ENCODE measurements at regions not wholly inside any gene's neighbourhood (a gene's known extent, or its start where the extent isn't known, plus 50 kb on each side); places are given as distances from the start of the nearest gene placed in this dataset.

DNA sequence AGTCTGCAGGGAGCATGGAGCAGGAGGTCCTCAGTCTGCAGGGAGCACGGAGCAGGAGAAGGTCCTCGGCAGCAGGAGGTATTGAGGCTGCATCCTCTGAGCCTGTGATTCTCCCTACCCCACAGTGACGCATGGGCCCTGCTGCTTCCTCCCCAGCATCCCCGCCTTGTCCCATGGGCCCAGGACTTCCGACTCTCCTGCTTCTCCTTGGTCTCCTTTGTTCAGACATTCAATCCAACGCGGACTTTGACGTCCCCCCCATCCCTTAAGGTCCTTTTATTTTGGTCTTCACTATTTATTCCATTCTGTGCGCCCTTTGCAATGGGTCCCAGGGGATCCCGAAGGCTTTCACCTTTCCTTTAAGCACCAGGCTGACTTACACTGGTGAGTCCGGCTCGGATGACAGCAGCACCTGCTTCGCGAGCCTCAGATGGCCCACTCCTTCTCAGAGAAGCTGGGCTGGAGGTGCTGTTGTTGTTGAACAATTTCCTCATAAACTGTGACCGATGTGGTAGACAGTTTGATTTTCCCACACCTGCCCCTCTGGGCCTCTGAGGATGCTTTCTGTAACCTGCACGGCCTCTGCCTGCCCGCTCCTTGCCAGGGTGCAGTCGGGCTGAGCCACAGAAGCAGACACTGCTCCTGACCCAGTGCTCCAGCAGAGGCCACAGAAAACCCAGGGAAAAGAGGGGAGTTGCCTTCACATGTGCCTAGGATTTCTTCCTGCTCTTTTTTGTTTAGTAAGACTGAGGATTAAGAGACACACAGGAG, 407.2 kb upstream of the SHH start:
- no peak for DNase-seq

DNA sequence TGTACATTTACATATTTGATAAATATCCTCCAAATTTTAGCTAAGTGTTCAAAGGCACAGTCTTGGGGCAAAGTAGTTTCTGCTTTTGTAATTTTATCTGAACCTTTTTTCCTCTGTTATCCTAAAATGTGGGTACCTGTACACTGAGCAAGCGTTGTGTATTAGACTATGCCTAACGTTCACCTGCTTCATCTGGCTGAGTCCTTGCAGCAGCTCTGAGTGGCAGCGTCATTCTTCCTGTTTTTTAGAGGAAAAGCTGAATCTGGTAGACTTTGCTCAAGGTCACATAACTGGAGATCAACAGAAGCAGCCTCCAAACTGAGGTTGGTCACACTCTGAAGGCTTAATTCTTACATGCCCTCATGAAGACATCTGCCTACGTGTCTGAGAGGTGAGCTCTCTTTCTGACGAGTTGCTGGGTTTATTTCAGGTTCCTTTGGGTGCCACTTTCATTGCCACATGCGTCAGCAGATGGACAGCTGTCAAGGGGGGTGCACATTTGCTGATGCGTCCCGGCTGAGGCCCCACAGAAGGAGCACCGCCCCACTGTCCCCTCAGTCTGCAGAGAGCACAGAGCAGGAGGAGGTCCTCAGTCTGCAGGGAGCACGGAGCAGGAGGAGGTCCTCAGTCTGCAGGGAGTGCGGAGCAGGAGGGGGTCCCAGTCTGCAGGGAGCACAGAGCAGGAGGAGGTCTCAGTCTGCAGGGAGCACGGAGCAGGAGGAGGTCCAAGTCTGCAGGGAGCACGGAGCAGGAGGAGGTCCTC, 406.5 kb upstream of the SHH start:
- DNase-seq: no peak

DNA sequence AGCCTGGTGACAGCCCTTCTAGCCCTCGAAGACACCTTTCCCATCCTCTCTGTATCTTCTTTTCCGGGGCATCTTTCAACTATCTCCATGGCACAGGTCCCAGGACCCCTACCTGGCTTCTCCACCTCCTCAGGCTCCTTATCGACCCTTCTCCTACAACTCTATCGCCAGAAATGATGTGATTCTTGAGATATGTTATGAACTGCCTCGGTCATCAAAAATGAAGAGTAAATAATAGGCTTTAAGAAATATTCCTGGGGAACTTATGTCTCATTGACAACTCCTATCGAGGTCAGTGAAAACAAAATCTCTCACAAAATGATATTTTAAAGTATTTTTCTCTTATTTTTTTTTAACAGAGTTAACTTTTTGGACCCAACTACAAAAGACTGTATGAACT, 405.5 kb upstream of the SHH start:
- no peak for DNase-seq

DNA sequence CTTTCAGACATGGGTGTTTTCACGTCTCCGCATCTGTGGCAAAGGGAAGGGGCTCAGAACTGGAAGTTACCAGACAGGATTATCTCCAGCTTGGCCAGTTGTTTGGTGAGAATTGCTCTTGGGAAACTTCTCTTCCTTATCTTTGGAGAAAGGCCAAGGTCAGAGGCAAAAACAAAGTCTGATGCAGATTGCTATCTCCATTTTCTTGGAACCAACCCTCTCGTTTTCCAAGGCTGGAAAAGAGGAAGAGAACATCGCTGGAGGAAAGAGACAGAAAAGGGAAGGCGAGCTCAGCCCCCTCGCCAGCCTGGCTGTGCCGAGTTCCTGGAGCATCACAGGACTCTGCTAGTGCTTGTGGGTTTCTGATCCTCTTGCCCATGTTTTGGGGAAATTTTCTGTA, 396.8 kb upstream of the SHH start:
- no peak for DNase-seq

DNA sequence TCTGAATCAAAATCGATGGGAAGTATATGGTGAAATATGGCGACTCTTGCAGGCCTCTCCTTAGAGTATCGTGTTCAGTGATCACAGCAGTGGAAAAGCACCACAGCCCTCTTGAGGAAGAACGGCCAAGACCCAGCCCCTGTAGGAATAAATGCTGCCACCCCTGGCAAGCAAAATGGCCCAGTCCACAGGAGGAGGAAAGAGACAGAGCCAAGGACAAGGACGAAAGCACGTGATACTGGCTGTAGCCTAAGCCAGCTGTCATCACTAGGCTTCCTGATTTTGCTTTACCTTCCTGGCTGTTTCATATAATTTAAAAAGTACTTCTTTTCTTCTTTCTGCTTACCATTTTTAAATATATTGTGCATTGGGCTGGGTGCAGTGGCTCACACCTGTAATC, 395.0 kb upstream of the SHH start:
- no peak for DNase-seq

DNA sequence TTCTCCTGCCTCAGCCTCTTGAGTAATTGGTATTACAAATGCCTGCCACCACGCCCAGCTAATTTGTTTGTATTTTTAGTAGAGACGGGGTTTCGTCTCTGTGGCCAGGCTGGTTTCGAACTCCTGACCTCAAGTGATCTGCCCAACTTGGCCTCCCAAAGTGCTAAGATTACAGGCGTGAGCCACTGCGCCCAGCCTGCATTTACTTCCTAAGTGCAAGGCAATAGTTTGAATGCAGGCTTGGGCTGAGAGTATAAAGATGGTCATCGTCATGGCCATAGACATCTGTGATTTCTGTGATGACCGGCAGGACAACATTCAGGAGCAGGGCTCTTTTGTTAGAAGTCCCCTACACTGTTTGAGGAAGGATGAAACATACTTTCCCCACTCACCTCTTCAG, 393.9 kb upstream of the SHH start:
- DNase-seq: no peak

DNA sequence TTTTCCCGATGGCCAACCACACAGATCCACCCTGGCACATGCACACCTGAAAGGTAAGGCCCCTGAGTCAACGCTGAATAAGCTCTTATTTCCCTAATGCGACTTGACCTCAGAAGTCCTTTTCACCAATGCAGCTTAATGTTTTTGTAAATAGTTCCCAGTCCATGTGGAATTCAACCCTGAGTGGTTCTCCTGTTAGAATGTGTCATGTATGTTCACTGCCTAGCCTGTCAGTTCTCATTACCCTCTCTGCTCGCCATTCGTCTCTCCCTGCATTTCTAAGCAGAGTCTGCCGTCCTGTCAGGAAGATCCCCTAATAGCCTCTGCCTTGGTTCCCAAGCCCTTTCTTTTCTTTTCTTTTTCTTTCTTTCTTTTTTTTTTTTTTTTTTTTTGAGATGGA, 392.6 kb upstream of the SHH start:
- DNase-seq: no peak

DNA sequence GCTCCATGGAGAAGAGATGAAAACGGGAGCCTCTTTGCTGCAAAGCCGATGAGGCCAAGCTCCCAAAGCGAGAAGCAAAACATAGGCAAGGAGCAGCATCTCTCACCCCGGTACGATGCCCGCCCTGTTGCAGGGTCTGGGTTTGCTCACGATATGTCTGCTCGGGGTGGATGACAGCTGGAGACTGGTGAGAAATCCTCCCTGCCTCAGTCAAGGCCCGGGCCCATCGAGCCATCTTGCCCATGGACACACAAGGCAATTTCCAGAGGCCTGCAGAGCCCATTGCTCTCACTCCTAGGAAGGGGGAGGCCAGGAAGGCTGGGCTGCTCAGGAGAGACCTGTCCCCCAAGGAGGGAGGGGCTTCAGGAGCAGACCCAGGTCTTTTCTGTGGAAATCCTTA, 391.7 kb upstream of the SHH start:
- no peak for DNase-seq

DNA sequence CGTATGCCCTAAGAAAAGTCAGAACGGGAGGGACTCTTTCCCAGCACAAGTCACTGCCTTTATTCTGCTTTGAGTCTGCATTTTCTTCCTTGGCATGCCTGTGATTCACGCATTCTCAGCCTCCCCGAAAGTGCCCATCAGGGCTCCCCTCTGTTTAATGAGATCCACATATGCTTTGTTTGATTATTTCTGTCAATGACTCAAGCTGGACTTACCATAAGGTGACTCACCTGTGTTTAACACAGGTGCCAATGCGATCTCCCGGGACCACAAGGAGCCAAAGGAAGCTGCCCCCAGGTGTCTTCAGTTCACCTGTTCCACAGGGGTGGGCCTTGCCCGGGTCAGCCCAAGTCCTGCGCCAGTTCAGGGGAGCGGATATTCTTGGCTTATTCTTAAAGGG, 386.0 kb upstream of the SHH start:
- no peak for DNase-seq

DNA sequence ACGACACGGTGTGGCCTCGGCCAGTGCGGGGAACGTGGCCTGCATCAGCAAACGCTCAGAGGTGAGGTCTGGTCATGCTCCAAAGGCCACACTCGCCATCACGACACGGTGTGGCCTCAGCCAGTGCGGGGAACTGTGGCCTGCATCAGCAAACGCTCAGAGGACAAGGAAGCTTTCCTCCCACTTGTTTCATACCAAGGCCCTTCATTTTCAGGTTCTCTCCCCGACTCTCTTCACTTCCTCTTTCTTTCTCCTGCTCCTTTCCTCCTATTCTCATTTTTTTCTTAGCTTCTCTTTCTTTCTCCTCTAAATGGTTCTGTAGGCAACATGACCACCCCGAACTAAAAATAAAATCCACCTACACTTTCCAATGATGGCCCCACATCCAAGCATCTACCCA, 384.4 kb upstream of the SHH start:
- DNase-seq: no peak

DNA sequence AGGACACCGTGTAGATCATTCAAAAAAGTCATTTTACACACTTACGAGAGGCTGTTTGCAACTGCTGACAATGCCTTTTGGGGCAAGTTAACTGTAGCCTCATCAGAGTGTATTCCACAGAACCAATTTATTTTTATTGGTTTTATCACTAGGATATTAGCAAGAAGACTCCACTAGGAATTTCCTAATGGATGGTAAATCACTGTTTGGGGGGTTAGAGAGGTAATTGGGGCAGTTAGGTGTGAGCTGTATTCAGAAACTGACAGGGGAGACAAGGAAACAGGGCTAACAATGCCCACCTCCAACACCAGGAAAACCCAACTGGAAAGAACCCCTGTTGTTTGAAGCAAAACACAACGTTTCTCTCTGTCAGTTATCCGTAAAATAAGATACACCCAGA, 383.0 kb upstream of the SHH start:
- DNase-seq: no peak

DNA sequence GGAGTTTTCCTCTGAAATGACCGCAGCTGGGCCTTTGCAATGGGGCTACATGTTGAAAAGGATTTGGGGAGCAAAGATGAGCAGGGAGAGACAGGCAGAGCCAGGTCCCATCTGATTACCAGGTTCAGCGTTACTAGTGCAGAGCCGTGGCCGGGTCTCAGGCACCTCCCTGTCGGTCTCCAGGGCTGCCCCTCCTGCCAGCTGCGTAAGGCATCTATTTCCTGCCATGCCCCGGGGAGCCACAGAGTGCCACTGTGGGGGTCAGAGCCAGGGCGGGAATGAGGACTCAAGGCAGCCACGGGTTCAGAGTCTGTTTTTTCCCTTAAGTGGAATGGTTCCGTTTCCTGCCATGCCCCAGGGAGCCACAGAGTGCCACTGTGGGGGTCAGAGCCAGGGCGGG, 382.6 kb upstream of the SHH start:
- DNase-seq: no peak

DNA sequence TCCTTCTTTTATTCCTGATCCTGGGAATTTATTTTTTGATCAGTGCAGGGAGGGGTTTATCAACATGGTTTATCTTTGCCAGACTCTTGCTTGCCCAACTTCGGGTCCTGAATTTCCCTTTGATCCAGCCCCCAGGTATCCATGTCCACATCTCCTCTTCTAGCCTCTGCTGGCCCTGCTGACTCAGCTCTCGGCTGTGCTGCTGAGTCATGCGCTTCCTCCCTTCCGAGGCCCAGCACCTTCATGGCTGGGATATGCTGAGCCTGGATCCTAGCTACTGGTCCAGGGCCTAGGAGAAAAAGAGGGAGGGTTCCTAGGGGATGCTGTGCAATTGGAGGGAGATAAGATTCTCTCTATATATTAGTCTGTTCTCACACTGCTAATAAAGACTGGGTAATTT, 380.7 kb upstream of the SHH start:
- no peak for DNase-seq

DNA sequence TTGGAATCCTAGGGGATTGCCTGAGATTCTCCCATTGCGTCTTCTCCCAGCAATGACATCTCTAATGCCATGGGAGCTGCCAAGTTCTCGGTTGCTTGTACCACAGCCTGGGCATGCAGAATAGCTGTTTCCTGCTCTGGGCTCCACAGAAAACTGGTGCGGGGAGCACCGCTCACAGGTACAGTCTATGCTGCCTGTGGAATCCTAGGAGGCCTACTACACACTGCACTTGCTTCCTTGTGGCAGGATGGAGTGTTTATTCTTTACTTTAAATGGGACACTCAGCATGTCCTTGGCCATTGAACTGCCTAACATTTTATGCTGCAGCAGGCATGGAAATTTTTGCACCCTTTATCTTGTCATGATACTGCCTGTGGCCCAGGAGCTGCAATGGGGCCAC, 378.8 kb upstream of the SHH start:
- DNase-seq: no peak

DNA sequence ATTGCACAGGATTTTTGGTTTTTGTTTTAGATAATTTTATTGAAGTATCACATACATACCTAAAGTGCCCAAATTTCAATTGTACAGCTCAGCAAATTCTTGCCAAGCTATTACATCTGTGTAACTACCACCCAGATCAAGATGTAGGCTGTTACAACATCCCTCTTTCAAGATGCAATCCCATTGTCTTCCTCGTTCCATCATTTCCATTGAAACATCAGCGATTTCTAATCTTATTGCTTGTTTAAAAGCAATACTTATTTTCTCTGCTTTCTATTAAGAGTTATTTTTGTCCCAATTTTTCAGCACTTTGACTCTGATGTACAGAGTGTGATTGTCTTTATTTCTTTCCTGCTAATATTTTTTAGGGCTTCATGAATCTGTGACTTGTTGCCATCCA, 372.8 kb upstream of the SHH start:
- DNase-seq: no peak

DNA sequence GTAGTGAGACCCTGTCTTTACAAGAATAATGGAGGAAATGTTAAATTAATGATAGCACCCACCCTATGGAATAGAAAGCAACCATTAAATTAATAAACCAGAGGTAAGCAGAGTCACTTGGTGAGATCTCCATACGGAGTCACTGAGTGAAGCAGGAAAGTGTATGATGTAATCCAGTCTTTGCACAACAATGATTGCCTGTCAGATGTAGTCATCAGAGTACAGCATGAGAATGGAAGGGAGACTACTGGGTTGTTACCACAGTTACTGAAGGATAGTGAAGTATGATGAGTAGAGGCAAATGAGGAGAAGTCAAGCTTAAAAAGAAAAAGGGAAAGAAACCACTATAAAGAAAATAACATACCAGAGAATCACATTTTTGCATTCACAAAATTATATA, 371.9 kb upstream of the SHH start:
- no peak for DNase-seq

DNA sequence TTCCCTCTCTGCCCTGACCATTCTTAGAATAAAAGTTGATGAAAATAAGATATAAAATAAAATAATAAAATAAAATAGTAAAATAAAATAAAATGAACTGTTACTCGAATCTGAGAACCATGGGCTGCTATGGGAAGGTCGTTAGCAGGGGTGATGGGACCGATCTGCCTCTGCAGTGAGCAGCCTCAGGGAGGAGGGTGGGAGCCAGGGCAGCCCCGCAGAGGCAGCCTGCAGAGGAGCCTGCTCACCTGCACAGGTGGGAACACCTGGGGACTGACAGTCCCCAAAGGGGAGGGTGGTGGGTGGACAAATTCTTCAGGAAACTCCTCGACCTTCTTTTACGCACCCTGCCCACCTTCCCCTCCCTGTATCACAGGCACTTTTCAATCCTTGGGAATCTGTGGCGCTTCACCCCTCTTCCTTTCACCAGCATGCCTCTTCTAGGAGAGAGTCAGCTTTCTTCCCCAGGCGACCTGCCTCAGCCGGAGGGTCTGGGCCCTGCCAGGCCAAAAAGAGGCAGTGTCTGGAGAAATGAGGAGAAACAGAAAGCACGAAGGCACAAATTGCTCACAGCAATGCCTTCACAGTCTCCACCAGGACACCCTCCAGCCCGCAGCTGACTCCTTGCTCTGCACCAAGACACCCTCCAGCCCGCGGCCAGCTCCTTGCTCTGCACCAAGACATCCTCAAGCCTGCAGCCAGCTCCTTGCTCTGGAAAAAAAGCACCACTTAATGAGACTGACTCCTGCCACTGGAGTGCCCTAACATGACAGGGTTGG, 368.4 kb upstream of the SHH start:
- DNase-seq: no peak

DNA sequence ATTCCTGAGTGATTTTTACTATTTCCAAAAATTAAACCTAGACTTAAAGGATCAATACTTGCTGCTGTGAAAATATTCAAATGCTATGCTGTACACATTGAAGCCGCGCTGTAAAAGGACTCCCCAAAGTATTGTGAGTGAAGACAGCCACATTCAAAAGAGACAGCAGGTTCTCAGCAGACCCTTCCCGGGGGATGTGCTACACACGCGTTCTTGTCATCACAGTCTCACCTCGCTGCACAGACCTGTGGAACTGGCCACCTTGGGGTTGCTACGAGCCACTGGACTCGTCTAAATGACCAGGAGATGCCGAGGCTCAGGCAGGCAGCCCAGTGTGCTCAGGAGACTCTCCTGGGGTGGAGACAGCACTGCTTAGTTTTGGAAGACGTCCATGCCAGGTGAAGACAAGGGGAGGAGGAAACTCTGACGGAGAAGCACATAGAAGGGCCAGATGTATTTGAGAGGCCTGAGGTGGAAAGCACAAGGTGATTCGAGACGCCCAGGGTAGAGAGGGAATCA, 367.7 kb upstream of the SHH start:
- DNase-seq: no peak

DNA sequence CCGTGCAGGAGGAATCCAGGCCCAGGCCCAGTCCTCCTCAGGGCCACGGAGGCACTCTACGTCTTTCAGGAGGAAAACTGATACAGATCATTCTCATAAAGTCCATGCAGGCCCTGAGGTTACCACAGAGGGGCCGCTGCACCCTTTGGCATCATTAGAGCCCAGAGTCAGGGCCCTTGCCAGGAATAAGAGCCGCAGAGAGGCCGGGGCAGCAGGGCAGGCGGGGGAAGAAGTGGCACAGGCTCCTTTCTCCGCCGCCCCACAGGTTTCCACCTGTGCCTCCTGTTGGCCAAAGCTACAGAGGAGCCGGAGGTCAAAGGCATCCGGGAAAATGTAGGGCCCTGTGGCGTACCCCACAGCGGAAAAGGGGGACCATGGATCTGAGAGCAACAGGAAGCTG, 366.6 kb upstream of the SHH start:
- DNase-seq: no peak

DNA sequence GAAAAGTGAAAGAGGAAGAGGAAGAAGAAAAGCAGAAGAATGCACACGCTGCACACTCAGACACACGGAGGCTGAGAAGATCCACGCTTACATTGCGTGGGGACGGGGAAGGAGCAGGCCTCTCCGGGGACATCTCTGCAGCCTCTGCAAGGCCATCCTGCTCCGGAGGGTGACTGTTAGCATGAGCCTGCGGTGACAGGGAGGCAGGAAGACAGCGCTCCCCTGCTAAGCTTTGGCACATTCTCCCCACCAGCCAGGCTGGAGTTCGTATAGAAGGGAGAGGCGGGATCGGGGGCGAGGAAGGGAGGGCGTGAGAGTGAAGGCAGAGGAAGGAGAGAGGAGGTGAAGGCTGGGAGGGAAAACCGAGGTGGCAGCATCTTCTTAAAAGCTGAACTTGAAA, 366.0 kb upstream of the SHH start:
- DNase-seq: no peak

DNA sequence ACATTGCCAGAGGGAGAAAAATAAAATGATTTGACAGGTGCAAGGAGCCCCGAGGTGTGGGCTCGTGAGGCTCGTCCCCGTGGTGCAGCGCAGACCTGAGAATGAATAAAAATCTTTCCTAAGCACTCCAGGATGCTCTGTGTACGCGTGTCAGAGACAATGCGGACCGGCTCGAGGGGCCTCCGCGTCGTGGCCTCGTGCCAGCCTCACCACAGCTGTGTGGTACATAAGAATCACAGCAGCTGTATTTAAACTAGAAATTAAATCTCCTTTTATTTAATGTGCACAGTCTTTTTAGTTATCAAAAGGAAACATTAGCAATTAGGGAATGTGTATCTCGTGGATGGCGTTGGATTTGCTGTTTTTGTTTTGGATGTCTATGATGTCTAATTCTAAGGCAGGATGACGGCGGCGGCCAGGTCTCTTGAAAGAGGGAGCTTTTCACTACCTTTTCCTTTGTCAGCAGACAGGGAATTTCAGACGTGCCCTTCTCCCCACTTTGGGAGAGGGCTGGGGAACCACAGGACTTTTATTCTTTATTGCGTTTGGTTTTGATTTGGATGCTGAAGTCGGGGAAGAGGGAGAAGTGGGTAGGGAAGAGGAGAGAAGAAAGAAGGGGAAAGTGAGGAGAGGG, 365.3 kb upstream of the SHH start:
- no peak for DNase-seq

DNA sequence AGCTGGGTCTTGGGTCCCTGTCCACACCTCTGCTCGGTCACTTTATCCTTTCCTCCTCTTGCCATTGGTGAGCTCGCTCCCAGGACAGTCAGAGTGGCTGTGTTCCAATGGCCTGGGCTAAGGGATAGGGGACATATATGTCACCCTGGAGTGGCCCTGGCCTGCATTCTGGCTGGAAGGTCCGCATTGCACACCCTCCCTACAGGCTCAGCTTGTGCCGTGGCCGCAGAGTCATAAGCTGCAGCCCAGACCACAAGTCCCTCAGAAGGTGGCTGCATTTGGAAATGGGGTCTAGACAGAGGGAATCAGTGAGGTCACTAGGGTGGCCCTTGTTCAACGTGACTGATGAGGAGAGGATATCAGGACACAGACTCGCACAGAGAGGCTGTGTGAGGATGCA, 363.8 kb upstream of the SHH start:
- DNase-seq: no peak

DNA sequence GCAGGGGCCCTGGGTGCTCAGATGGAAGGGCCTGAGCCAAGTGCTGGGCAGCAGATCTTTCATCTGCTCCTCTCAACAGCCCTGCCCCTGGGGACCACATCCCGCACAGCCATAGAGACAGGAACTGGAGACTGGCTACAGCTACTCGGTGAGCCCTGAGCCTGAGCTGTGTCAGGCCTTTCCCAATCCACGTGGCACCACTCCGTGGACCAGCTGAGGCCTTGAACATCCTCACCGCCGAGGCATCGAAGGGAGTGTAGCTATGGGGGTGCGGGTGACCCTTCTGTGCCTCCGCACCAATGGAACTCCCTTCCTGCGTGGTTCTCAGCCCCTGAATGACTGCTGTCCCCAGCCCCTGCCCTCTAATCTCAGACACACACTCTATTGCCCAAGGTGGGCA, 362.7 kb upstream of the SHH start:
- no peak for DNase-seq

All from T1000 (cell line).